ENCODE measurements at regions not wholly inside any gene's neighbourhood (a gene's known extent, or its start where the extent isn't known, plus 50 kb on each side); places are given as distances from the start of the nearest gene placed in this dataset.

- no peaks in the 10 kb centered on the region for H3K9me2 ChIP-seq (replicated peaks; ENCODE audit: insufficient read depth)
- no peak overlapping the region for H3K4me3 ChIP-seq
- TF ChIP-seq EZH2 (IDR thresholded peaks at IDR 0.05; ENCODE audit: borderline replicate concordance) (no peak), CTCF (IDR thresholded peaks at IDR 0.05; ENCODE audit: poor library complexity) (no peak), EZH2phosphoT487 (IDR thresholded peaks at IDR 0.05; ENCODE audit: low read depth, severe bottlenecking, unreplicated experiment) (no peak)
- H3K9me3 ChIP-seq (ENCODE audit: low read depth): no peaks in the 10 kb centered on the region
- no peaks in the 10 kb centered on the region for H4K20me1 ChIP-seq (ENCODE audit: insufficient read depth, poor library complexity, severe bottlenecking)
- H3K4me1 ChIP-seq (ENCODE audit: insufficient read depth): no peaks in the 10 kb centered on the region
- no peak overlapping the region for H3K27ac ChIP-seq
- H3K4me2 ChIP-seq: no peak overlapping the region
- H2AFZ ChIP-seq: no peak overlapping the region
- no peaks in the 10 kb centered on the region for H3K27me3 ChIP-seq
- H3K79me2 ChIP-seq: no peaks in the 10 kb centered on the region
- H3K36me3 ChIP-seq (replicated peaks; ENCODE audit: insufficient read depth, low read depth): no peaks in the 10 kb centered on the region
- 63% methylated on average over 6 of the region's 6 CpGs for WGBS (ENCODE audit: low lambda C conversion rate, missing lambda C conversion rate)
- no peak for DNase-seq (ENCODE audit: low spot score)
Measured at GRCh38 chr16:51797669-51798259, 646.7 kb upstream of the SALL1 start.

- H3K4me1 ChIP-seq (ENCODE audit: insufficient read depth): no peaks in the 10 kb centered on the region
- H3K9me2 ChIP-seq (replicated peaks; ENCODE audit: insufficient read depth): no peaks in the 10 kb centered on the region
- no peak overlapping the region for H3K27ac ChIP-seq
- DNase-seq (ENCODE audit: low spot score): no peak
- H4K20me1 ChIP-seq (ENCODE audit: insufficient read depth, poor library complexity, severe bottlenecking): no peaks in the 10 kb centered on the region
- no peaks in the 10 kb centered on the region for H3K9me3 ChIP-seq (ENCODE audit: low read depth)
- no peak overlapping the region for H3K4me2 ChIP-seq
- H2AFZ ChIP-seq: no peak overlapping the region
- H3K79me2 ChIP-seq: no peaks in the 10 kb centered on the region
- no peak overlapping the region for H3K4me3 ChIP-seq
- no peak for TF ChIP-seq EZH2 (IDR thresholded peaks at IDR 0.05; ENCODE audit: borderline replicate concordance)
- TF ChIP-seq EZH2phosphoT487 (IDR thresholded peaks at IDR 0.05; ENCODE audit: low read depth, severe bottlenecking, unreplicated experiment): no peak
- TF ChIP-seq CTCF (IDR thresholded peaks at IDR 0.05; ENCODE audit: poor library complexity): no peak
- 90% methylated on average over 3 of the region's 3 CpGs for WGBS (ENCODE audit: low lambda C conversion rate, missing lambda C conversion rate)
- H3K36me3 ChIP-seq (replicated peaks; ENCODE audit: insufficient read depth, low read depth): no peaks in the 10 kb centered on the region
- peaks cover 23% of the 10 kb centered on the region for H3K27me3 ChIP-seq
Measured at GRCh38 chr16:51779240-51779639, 628.2 kb upstream of the SALL1 start.

- no peak overlapping the region for H2AFZ ChIP-seq
- 76% methylated on average over 22 of the region's 22 CpGs for WGBS (ENCODE audit: low lambda C conversion rate, missing lambda C conversion rate)
- no peaks in the 10 kb centered on the region for H3K36me3 ChIP-seq (replicated peaks; ENCODE audit: insufficient read depth, low read depth)
- no peak for DNase-seq (ENCODE audit: low spot score)
- H4K20me1 ChIP-seq (ENCODE audit: insufficient read depth, poor library complexity, severe bottlenecking): no peaks in the 10 kb centered on the region
- H3K4me3 ChIP-seq: no peak overlapping the region
- no peaks in the 10 kb centered on the region for H3K9me2 ChIP-seq (replicated peaks; ENCODE audit: insufficient read depth)
- H3K27me3 ChIP-seq: peaks cover 13% of the 10 kb centered on the region
- H3K4me1 ChIP-seq (ENCODE audit: insufficient read depth): no peaks in the 10 kb centered on the region
- H3K79me2 ChIP-seq: no peaks in the 10 kb centered on the region
- no peak overlapping the region for H3K27ac ChIP-seq
- no peak overlapping the region for H3K4me2 ChIP-seq
- H3K9me3 ChIP-seq (ENCODE audit: low read depth): no peaks in the 10 kb centered on the region
- TF ChIP-seq EZH2 (IDR thresholded peaks at IDR 0.05; ENCODE audit: borderline replicate concordance) (no peak), CTCF (IDR thresholded peaks at IDR 0.05; ENCODE audit: poor library complexity) (no peak), EZH2phosphoT487 (IDR thresholded peaks at IDR 0.05; ENCODE audit: low read depth, severe bottlenecking, unreplicated experiment) (no peak)
Measured at GRCh38 chr16:51773071-51773890, 622.2 kb upstream of the SALL1 start.
